PC-3 (cell line): ENCODE measurements at regions not wholly inside any gene's neighbourhood (a gene's known extent, or its start where the extent isn't known, plus 50 kb on each side); places are given as distances from the start of the nearest gene placed in this dataset.

Experiments
- ATAC-seq: fragments of 200-7000 bp; cut with Tn5 transposase; 2 replicates; pipeline ENCODE4 v1.9.1; 2020; ENCODE audit warnings: mild to moderate bottlenecking, moderate library complexity
- BruUV-seq: library from RNA; stranded (reverse); fragments of 400-500 nt; replicated peaks from 2 replicates; lab custom pipeline; 2021; lab: Mats Ljungman, UMichigan
- CTCF ChIA-PET: fragments of 300-600 bp; sonication (Branson Sonifier 250); formaldehyde crosslinking; loops from one replicate; lab custom pipeline; 2022; ENCODE audit warnings: antibody characterized with exemption; lab: Charles Lee
- POLR2A ChIA-PET: fragments of 300-600 bp; sonication (Branson Sonifier 250); formaldehyde crosslinking; loops from one replicate; lab custom pipeline; 2022; ENCODE audit warnings: antibody characterized with exemption; ENCODE audit not compliant: unreplicated experiment; lab: Charles Lee
- DNase-seq: peaks from one replicate; pipeline ENCODE4 v3.0.0-alpha.2; 2015
- H2AFZ ChIP-seq: fragments of 300-600 bp; sonication (generic); 2 replicates; pipeline ENCODE4 v1.6.0; 2016; ENCODE audit warnings: antibody characterized with exemption, low read length
- H3F3A ChIP-seq: fragments of 300-600 bp; sonication (generic); one replicate; pipeline ENCODE4 v1.6.0; 2017; ENCODE audit warnings: antibody characterized with exemption, low read length, control low read depth, mild to moderate bottlenecking; ENCODE audit not compliant: unreplicated experiment
- H3K27ac ChIP-seq: fragments of 300-600 bp; sonication (generic); 2 replicates; pipeline ENCODE4 v1.5.1; 2016; ENCODE audit warnings: mild to moderate bottlenecking, low read length
- H3K27me3 ChIP-seq: fragments of 300-600 bp; sonication (generic); 2 replicates; pipeline ENCODE4 v1.6.1; 2016; ENCODE audit warnings: low read length, mixed read lengths
- H3K36me3 ChIP-seq: fragments of 300-600 bp; sonication (generic); 2 replicates; pipeline ENCODE4 v1.6.1; 2016; ENCODE audit warnings: low read depth, mixed run types, low read length, mixed read lengths
- H3K4me1 ChIP-seq: fragments of 300-600 bp; sonication (generic); 2 replicates; pipeline ENCODE4 v1.5.1; 2016; ENCODE audit warnings: low read length; ENCODE audit not compliant: insufficient read depth
- H3K4me2 ChIP-seq: fragments of 300-600 bp; sonication (generic); 2 replicates; pipeline ENCODE4 v1.6.0; 2016; ENCODE audit warnings: low read length
- H3K4me3 ChIP-seq: fragments of 300-600 bp; sonication (generic); 2 replicates; pipeline ENCODE4 v1.5.1; 2016; ENCODE audit warnings: mild to moderate bottlenecking, low read length, mixed read lengths
- H3K79me2 ChIP-seq: fragments of 300-600 bp; sonication (generic); 2 replicates; pipeline ENCODE4 v1.6.1; 2017; ENCODE audit warnings: low read length, mixed read lengths
- H3K9ac ChIP-seq: fragments of 300-600 bp; sonication (generic); 2 replicates; pipeline ENCODE4 v1.6.0; 2016; ENCODE audit warnings: mild to moderate bottlenecking, low read length
- H3K9me2 ChIP-seq: fragments of 300-600 bp; sonication (generic); replicated peaks from 2 replicates; pipeline ENCODE4 v1.6.1; 2016; ENCODE audit warnings: mixed run types, low read length, mixed read lengths
- H3K9me3 ChIP-seq: fragments of 300-600 bp; sonication (generic); 2 replicates; pipeline ENCODE4 v1.6.1; 2016; ENCODE audit warnings: low read length, mixed read lengths
- H4K20me1 ChIP-seq: fragments of 300-600 bp; sonication (generic); 2 replicates; pipeline ENCODE4 v1.6.1; 2016; ENCODE audit warnings: low read length, mixed read lengths
- EZH2 ChIP-seq: fragments of 300-600 bp; sonication (generic); IDR thresholded peaks from one replicate; pipeline ENCODE4 v1.6.1; 2017; ENCODE audit warnings: antibody characterized with exemption, mild to moderate bottlenecking, low read length; ENCODE audit not compliant: unreplicated experiment
- EZH2phosphoT487 ChIP-seq: fragments of 300-600 bp; sonication (generic); IDR thresholded peaks from 2 replicates; pipeline ENCODE4 v1.6.1; 2018; ENCODE audit warnings: mild to moderate bottlenecking, antibody characterized with exemption, low read length, borderline replicate concordance
- intact Hi-C: fragments of 100-400 bp; cut with micrococcal nuclease; formaldehyde crosslinking; loops from 2 replicates; pipeline ENCODE4 v1.9.0; 2023
- TF ChIP-seq, protein P1 (sequence below): fragments of 300-600 bp; sonication (generic); conservative IDR thresholded peaks from 2 replicates; pipeline ENCODE4 v1.5.1; 2017; ENCODE audit warnings: antibody characterized with exemption, low read depth, mild to moderate bottlenecking, low read length

DNA sequence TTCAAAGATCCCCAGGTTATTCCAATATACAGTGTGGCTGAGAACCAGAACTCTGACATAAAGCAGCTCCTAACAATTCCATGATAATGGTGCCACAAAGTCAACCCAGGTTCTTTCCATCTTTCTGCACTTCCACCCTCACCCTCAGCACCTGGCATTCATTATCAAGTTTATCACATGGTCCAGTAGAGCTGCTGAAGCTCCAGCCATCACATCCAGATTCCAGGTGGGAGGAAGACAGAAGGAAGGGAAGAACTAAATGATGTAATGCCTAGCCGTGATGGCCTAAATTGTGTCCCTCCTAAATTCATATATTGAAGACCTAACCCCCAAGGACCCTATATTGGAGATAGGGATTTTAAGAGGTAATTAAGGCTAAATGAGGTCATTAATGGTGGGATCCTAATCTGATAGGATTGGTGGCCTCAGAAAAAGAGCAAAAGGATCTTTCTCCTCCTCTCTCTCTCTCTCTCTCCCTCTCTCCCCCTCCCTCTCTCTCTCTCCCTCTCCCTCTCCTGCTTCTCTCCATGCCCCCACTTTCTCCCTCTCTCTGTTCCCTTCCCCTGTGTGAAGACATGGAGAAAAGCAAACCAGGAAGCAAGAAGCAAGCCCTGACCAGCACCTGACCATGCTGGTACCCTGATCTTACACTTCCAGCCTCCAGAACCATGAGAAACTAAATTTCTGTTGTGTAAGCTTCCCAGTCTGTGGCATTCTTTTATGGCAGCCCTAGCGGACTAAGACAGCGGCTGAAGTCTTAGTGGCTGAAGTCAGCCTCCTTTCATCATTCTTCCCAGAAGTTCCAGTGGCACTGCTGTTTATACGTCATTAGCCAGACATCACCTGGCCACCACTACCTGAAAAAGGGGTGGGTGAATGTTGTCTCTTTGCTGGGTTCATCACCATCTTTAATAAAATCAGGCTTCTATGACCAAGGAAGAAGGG, 369.7 kb upstream of the PROK2 start:
- 0 out of 2 replicates have a peak overlapping the region, but pooled peaks have one; percentile 25 for H2AFZ ChIP-seq
- peaks cover 24% of the 10 kb centered on the region for H3K4me1 ChIP-seq
- H3K9ac ChIP-seq = no peak overlapping the region
- ChIA-PET POLR2A (interaction anchor here (0.6 kb wide), 1 partner anchor 242 kb away, joined by 3 read pairs; no protein-coding TSS in a partner anchor), CTCF (no interaction called here)
- no peak for ATAC-seq
- H3K9me3 ChIP-seq = no peaks in the 10 kb centered on the region
- 0 out of 2 replicates have a peak overlapping the region, but pooled peaks have one; percentile 3 for H3K4me2 ChIP-seq
- TF ChIP-seq, protein P1, sequence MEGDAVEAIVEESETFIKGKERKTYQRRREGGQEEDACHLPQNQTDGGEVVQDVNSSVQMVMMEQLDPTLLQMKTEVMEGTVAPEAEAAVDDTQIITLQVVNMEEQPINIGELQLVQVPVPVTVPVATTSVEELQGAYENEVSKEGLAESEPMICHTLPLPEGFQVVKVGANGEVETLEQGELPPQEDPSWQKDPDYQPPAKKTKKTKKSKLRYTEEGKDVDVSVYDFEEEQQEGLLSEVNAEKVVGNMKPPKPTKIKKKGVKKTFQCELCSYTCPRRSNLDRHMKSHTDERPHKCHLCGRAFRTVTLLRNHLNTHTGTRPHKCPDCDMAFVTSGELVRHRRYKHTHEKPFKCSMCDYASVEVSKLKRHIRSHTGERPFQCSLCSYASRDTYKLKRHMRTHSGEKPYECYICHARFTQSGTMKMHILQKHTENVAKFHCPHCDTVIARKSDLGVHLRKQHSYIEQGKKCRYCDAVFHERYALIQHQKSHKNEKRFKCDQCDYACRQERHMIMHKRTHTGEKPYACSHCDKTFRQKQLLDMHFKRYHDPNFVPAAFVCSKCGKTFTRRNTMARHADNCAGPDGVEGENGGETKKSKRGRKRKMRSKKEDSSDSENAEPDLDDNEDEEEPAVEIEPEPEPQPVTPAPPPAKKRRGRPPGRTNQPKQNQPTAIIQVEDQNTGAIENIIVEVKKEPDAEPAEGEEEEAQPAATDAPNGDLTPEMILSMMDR = no peak
- TF ChIP-seq EZH2phosphoT487 (no peak), EZH2 (no peak)
- no TSS peak for BruUV-seq
- no peak overlapping the region for H3K27ac ChIP-seq
- intact Hi-C loops = no loop called here
- no peaks in the 10 kb centered on the region for H3K27me3 ChIP-seq
- H4K20me1 ChIP-seq = no peaks in the 10 kb centered on the region
- H3K4me3 ChIP-seq = no peak overlapping the region
- no peaks in the 10 kb centered on the region for H3K9me2 ChIP-seq
- no peaks in the 10 kb centered on the region for H3K36me3 ChIP-seq
- no peak for DNase-seq
- H3K79me2 ChIP-seq = no peaks in the 10 kb centered on the region
- no peaks in the 10 kb centered on the region for H3F3A ChIP-seq

DNA sequence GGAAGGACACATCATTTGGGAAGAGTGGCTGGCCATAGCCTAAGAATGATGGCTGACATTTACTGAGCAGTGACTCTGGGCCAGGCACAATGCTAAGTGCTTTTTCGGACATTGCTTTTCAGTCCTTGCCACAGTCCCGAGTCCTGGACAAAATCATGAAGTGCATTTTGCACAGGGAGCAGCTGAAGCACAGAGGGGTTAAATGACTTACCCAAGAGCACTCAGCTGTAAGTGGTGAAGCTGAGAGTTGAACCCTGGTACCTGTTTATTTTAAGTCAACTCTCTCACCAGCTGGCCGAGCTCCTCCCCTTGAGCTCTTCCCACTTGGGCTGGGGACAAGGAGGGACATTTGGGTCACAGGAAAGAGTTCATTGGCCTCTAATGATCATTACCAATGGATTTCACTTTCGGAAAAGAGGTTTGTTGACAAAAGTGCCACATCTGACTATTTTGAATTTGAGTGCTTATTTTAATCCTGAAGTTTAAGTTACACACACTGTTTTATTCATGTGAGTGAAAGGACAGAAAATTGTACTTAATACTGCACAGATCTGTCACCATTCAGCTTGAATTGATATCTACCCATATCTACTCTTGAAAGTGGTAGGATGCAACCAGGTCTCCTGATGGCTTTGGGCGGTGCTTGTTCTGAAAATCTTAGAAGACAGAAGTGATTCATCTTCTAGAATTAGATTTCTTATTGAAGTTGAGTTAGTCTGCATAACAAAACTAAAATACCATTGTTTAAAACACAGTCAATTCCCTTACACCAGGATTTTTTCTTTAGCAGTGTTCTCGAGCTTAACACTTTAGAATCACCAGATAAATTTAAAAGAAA, 368.7 kb upstream of the PROK2 start:
- BruUV-seq = no TSS peak
- peaks cover 24% of the 10 kb centered on the region for H3K4me1 ChIP-seq
- peak overlapping the region; percentile 68 for H3K4me2 ChIP-seq
- no peaks in the 10 kb centered on the region for H4K20me1 ChIP-seq
- H3K79me2 ChIP-seq = no peaks in the 10 kb centered on the region
- H3K27me3 ChIP-seq = no peaks in the 10 kb centered on the region
- ChIA-PET CTCF (no interaction called here), POLR2A (no interaction called here)
- H3K4me3 ChIP-seq = peak overlapping the region; percentile 60
- TF ChIP-seq, protein P1 = no peak
- TF ChIP-seq EZH2 = no peak
- TF ChIP-seq EZH2phosphoT487 = no peak
- H3K9me3 ChIP-seq = no peaks in the 10 kb centered on the region
- no peak for DNase-seq
- intact Hi-C loops = no loop called here
- H3K36me3 ChIP-seq = no peaks in the 10 kb centered on the region
- no peaks in the 10 kb centered on the region for H3K9me2 ChIP-seq
- no peaks in the 10 kb centered on the region for H3F3A ChIP-seq
- H3K9ac ChIP-seq = no peak overlapping the region
- H3K27ac ChIP-seq = no peak overlapping the region
- no peak for ATAC-seq
- H2AFZ ChIP-seq = peak overlapping the region; percentile 86
